DND-41 (cell line): ENCODE measurements at regions not wholly inside any gene's neighbourhood (a gene's known extent, or its start where the extent isn't known, plus 50 kb on each side); places are given as distances from the start of the nearest gene placed in this dataset.

ENCODE experiments used
- CTCF ChIP-seq: IDR thresholded peaks from 2 replicates; pipeline ENCODE4 v1.5.1; 2012; ENCODE audit warnings: borderline replicate concordance, low read length, moderate library complexity, mild to moderate bottlenecking; ENCODE audit not compliant: poor library complexity, severe bottlenecking; ENCODE audit errors: extremely low read depth
- EZH2 ChIP-seq: IDR thresholded peaks from 3 replicates; pipeline ENCODE4 v1.6.1; 2012; ENCODE audit warnings: borderline replicate concordance, low read depth, mild to moderate bottlenecking, moderate library complexity, low read length, inconsistent platforms; ENCODE audit not compliant: severe bottlenecking

DNA sequence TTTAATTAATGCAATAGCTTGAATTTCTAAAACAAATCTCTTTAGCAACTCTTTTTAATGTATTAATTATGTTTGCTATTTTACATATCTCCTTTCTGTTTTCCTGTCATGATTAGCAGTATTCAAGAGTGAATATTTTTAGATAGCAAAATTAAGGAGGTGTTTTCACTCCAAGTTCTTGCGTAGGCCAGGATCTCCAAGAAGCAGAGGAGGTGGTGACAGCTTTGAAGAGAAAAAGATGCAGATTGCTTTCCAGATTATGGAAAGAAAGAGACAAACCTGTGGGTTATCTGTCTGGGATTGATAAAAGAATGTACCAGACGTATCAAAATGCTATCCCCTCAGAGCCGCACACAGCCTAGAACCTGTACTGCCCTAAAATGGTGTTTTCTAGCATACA is 163.5 kb upstream of the FAM98A start:
- TF ChIP-seq CTCF (no peak), EZH2 (no peak)
